ENCODE measurements at regions not wholly inside any gene's neighbourhood (a gene's known extent, or its start where the extent isn't known, plus 50 kb on each side); places are given as distances from the start of the nearest gene placed in this dataset.

GRCh38 chr18:73954268-73954667 is 193.4 kb downstream of the FBXO15 start:
- H2AFZ ChIP-seq (ENCODE audit: low read depth, low read length): no peak overlapping the region

DNA sequence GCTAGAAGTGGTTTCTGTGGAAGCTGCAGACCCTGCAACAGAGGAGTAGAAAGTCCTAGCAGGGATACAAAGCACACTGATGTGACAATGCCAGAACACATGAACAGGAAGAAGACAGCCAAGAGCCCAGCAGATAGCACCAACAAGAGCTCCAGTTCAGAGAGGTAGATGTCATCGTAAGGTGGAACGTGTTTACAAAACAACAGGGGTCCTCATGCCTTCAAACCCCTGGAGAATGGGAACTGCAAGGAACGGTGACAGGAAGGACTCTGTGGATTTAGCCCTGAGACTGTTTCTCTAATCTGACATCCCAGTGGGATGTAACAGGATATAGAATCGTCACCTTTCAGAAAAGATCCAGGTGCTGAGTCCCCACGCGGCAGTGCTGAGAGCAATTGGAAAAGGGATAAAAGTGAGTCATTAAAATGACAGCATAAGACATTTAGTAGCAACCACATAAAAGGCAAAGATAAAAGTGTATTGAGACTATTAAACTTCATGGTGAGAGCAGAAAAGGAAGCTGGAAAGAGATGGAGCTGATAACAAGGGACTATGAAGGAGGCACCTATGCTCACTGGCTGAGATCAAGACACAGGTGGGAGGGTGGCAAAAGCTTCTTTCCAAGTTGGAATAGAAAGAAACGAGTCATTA is 195.2 kb downstream of the FBXO15 start:
- Histone ChIP-seq H3K4me1 (ENCODE audit: low read length) (no peaks in the 10 kb centered on the region), H3K36me3 (replicated peaks; ENCODE audit: low read depth, low read length) (no peaks in the 10 kb centered on the region), H2AFZ (ENCODE audit: low read depth, low read length) (no peak overlapping the region), H3K9ac (ENCODE audit: low read length) (no peak overlapping the region), H3K79me2 (ENCODE audit: low read length) (no peaks in the 10 kb centered on the region), H4K20me1 (ENCODE audit: insufficient read depth, low read length) (no peaks in the 10 kb centered on the region), H3K4me2 (ENCODE audit: low read length) (no peak overlapping the region), H3K9me3 (ENCODE audit: insufficient read depth, low read length) (no peaks in the 10 kb centered on the region), H3K27ac (ENCODE audit: low read length) (no peak overlapping the region), H3K4me3 (ENCODE audit: low read length) (no peak overlapping the region), H3K27me3 (ENCODE audit: low read depth, low read length) (peaks cover 35% of the 10 kb centered on the region)
- no peak for TF ChIP-seq EZH2phosphoT487 (IDR thresholded peaks at IDR 0.05; ENCODE audit: low read depth)
- TF ChIP-seq CTCF (IDR thresholded peaks at IDR 0.05; ENCODE audit: low read depth, low read length): no peak

More at GRCh38 chr18:73954268-73954667, 193.4 kb downstream of the FBXO15 start:
- peaks cover 49% of the 10 kb centered on the region for H3K27me3 ChIP-seq (ENCODE audit: low read depth, low read length)
- no peaks in the 10 kb centered on the region for H4K20me1 ChIP-seq (ENCODE audit: insufficient read depth, low read length)
- no peak overlapping the region for H3K27ac ChIP-seq (ENCODE audit: low read length)
- no peaks in the 10 kb centered on the region for H3K9me3 ChIP-seq (ENCODE audit: insufficient read depth, low read length)
- no peaks in the 10 kb centered on the region for H3K36me3 ChIP-seq (replicated peaks; ENCODE audit: low read depth, low read length)
- no peak for TF ChIP-seq CTCF (IDR thresholded peaks at IDR 0.05; ENCODE audit: low read depth, low read length)
- TF ChIP-seq EZH2phosphoT487 (IDR thresholded peaks at IDR 0.05; ENCODE audit: low read depth): no peak
- H3K4me3 ChIP-seq (ENCODE audit: low read length): no peak overlapping the region
- H3K4me2 ChIP-seq (ENCODE audit: low read length): no peak overlapping the region
- H3K4me1 ChIP-seq (ENCODE audit: low read length): no peaks in the 10 kb centered on the region
- no peaks in the 10 kb centered on the region for H3K79me2 ChIP-seq (ENCODE audit: low read length)
- no peak overlapping the region for H3K9ac ChIP-seq (ENCODE audit: low read length)

DNA sequence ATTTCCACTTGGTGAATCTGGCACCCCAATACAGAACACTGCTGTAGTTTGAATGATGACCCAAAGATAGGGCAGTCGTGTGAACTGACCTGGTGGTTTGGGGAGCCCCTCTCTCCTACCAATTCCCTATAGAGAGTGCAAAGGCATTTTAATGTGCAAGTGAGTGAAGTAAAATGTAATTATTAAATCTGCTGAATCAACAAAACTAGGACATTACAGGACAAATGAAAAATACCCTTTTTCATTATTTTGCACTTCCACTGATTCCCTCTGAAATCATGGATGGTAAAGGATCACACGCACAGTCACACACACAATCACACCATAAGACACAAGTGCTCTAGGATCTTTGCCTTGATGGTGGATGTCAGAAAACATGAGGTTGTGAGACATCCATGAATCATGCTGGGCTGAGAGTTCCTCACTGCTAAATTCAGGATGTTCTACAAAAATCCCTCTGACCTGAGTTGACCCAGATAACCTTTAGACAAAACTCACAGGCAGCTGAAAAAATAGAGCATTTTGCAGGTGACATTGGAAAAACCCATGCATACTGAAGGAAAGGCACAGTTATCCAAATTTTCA is 197.4 kb downstream of the FBXO15 start:
- Histone ChIP-seq H2AFZ (ENCODE audit: low read depth, low read length) (no peak overlapping the region), H3K79me2 (ENCODE audit: low read length) (no peaks in the 10 kb centered on the region), H3K27ac (ENCODE audit: low read length) (no peak overlapping the region), H3K27me3 (ENCODE audit: low read depth, low read length) (peaks cover 18% of the 10 kb centered on the region), H3K4me1 (ENCODE audit: low read length) (no peaks in the 10 kb centered on the region), H3K9me3 (ENCODE audit: insufficient read depth, low read length) (no peaks in the 10 kb centered on the region), H3K9ac (ENCODE audit: low read length) (no peak overlapping the region), H3K4me2 (ENCODE audit: low read length) (no peak overlapping the region), H3K36me3 (replicated peaks; ENCODE audit: low read depth, low read length) (no peaks in the 10 kb centered on the region), H3K4me3 (ENCODE audit: low read length) (no peak overlapping the region), H4K20me1 (ENCODE audit: insufficient read depth, low read length) (no peaks in the 10 kb centered on the region)
- no peak for TF ChIP-seq CTCF (IDR thresholded peaks at IDR 0.05; ENCODE audit: low read depth, low read length)
- no peak for TF ChIP-seq EZH2phosphoT487 (IDR thresholded peaks at IDR 0.05; ENCODE audit: low read depth)

- Histone ChIP-seq H3K79me2 (ENCODE audit: low read length) (no peaks in the 10 kb centered on the region), H3K4me2 (ENCODE audit: low read length) (no peak overlapping the region), H3K27me3 (ENCODE audit: low read depth, low read length) (peaks cover 7% of the 10 kb centered on the region; the same call in 1 of the 2 replicates), H2AFZ (ENCODE audit: low read depth, low read length) (no peak overlapping the region), H3K4me1 (ENCODE audit: low read length) (no peaks in the 10 kb centered on the region), H3K4me3 (ENCODE audit: low read length) (no peak overlapping the region), H3K9me3 (ENCODE audit: insufficient read depth, low read length) (no peaks in the 10 kb centered on the region), H3K9ac (ENCODE audit: low read length) (no peak overlapping the region), H3K36me3 (replicated peaks; ENCODE audit: low read depth, low read length) (no peaks in the 10 kb centered on the region), H3K27ac (ENCODE audit: low read length) (no peak overlapping the region), H4K20me1 (ENCODE audit: insufficient read depth, low read length) (no peaks in the 10 kb centered on the region)
- TF ChIP-seq CTCF (IDR thresholded peaks at IDR 0.05; ENCODE audit: low read depth, low read length) (no peak), EZH2phosphoT487 (IDR thresholded peaks at IDR 0.05; ENCODE audit: low read depth) (no peak)
These were observed 199.1 kb downstream of the FBXO15 start for GRCh38 chr18:73948497-73948896.

Measured in OCI-LY3 (cell line).